ENCODE measurements at regions not wholly inside any gene's neighbourhood (a gene's known extent, or its start where the extent isn't known, plus 50 kb on each side); places are given as distances from the start of the nearest gene placed in this dataset.
A peak's percentile ranks its signal among the peaks of the same experiment; 100 is the strongest.

DNA sequence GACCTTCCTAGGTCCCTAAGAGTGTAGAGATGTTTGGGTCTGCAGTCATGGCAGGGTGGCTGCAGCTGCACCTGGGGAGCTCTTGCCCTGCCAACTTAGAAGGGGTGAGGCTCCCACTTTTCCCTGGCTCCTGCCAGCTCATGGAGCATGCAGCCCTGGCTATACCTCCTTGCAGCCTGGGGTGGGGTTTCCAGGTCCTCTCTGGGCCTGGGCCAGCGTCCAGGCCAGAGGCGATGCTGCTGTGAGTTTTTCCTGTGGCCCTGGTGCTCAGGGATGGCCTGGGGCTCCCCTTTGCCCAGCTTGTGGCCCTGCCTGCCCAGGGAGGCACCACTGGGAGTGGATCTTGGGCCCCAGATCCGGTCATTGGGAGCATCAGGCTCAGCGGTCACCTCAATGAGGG lies 109.8 kb upstream of the FAM180A start:
- DNase-seq (ENCODE audit: low read depth in 1 of 2, low spot score in 1 of 2) (no peak), ATAC-seq (no peak), FAIRE-seq (no peak)
- Histone ChIP-seq H3K27ac (no peak overlapping the region), H3K9me3 (no peaks in the 10 kb centered on the region), H3K4me3 (no peak overlapping the region), H3K4me2 (no peak overlapping the region), H3K4me1 (no peaks in the 10 kb centered on the region)
- ChIA-PET CTCF (interaction anchor here (1.5 kb wide), 1 partner anchor 12 kb away, joined by 6 read pairs; no protein-coding TSS in a partner anchor), POLR2A (no interaction called here)
- WGBS (ENCODE audit: missing lambda C conversion rate), result no CpG with 5 or more reads among the region's 4 CpGs
- TF ChIP-seq FOSL2 (IDR thresholded peaks at IDR 0.05) (no peak), FOSL2 (CRISPR knock-in tag; IDR thresholded peaks at IDR 0.05) (no peak)

DNA sequence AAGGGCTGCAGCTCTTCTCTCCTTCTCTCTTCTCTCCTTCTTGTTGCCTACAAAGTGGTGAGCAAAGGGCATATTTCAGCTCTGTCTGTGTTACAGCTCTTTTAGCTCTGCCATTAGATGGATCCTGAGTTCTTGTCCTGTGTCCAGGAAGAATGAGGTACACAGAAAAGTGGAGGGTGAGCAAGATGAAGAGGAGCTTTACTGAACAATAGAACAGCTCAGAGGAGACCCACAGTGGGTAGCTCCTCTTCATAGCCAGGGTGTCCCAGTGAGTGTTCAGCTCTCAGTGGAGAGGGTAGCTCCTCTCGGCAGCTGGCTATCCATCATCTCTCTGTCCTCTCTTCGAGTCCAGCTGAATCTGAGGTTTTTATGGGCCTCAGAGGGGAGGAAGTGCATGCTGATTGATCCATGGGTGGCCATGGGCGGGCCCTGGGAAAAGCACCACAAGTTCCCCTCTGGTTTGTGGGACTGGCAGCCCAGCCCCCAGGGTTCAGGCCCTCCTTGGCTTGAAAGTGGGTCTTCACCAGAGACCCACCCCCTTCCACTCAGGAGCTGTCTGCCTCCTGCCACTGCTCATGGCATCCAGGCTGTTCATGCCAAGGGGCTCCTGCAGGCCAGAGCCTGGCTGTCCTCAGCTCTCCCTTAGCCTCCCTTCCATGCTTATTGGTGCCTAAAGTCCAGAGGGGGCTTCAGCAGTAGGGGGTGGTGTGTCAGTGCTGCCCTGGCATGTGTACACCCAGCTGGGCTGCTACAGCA lies 109.1 kb upstream of the FAM180A start:
- Histone ChIP-seq H3K4me1 (no peaks in the 10 kb centered on the region), H3K4me2 (no peak overlapping the region), H3K9me3 (no peaks in the 10 kb centered on the region), H3K27ac (no peak overlapping the region), H3K4me3 (no peak overlapping the region)
- CTCF ChIA-PET, result interaction anchor here (1.5 kb wide), 1 partner anchor 13 kb away, joined by 6 read pairs; no protein-coding TSS in a partner anchor
- FAIRE-seq (no peak), ATAC-seq (no peak), DNase-seq (ENCODE audit: low read depth in 1 of 2, low spot score in 1 of 2) (no peak)
- no peak for TF ChIP-seq CBX8 (IDR thresholded peaks at IDR 0.05)
- 32% methylated on average over 3 of the region's 3 CpGs for WGBS (ENCODE audit: missing lambda C conversion rate)
- POLR2A ChIA-PET, result no interaction called here

DNA sequence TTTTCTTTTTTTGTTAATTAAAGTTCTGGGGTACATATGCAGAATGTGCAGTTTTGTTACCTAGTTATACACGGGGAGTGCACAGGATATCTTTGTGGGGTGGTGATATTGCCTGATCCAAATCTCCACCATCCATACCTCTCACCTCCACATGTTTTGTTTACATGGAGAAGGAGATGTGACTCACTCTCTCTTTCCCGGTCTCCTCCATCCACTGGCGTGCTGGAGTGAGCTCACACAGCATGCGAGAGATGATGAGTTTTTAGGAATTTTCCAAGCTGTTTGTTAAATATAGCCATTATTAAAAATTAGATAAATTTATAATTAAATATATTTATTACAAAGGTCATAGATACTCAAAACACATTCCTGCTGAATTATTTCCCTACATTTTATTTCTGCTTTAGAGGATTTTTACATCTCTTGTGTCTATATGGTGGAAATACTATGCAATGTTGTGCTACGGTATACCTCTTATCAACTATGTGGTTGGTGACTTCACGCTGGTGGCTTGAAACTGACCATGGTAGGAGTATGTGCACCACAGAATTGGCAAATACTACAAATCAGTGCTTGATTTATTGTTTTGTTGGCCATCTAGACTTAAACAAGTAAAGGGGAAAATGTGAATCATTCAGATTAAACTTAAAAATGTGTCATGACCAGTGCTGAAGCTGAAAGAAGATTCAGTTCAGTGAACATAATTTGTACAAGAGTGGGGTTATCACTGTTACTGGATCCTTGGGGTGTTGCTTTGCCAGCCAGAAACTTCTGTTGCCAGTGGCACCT lies 107.9 kb upstream of the FAM180A start:
- TF ChIP-seq, protein P1, sequence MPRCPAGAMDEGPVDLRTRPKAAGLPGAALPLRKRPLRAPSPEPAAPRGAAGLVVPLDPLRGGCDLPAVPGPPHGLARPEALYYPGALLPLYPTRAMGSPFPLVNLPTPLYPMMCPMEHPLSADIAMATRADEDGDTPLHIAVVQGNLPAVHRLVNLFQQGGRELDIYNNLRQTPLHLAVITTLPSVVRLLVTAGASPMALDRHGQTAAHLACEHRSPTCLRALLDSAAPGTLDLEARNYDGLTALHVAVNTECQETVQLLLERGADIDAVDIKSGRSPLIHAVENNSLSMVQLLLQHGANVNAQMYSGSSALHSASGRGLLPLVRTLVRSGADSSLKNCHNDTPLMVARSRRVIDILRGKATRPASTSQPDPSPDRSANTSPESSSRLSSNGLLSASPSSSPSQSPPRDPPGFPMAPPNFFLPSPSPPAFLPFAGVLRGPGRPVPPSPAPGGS (IDR thresholded peaks at IDR 0.05), result no peak
- TF ChIP-seq CEBPB (IDR thresholded peaks at IDR 0.05) (no peak), NPAS2 (CRISPR knock-in tag; IDR thresholded peaks at IDR 0.05; ENCODE audit: borderline replicate concordance) (no peak), CHD2 (IDR thresholded peaks at IDR 0.05; ENCODE audit: low read length, partially characterized antibody) (no peak), ZNF302 (CRISPR knock-in tag; IDR thresholded peaks at IDR 0.05) (no peak), BHLHE40 (IDR thresholded peaks at IDR 0.05; ENCODE audit: low read depth, low read length) (no peak), MAZ (IDR thresholded peaks at IDR 0.05; ENCODE audit: borderline replicate concordance, low read depth, low read length) (no peak), NR3C1 (IDR thresholded peaks at IDR 0.05) (no peak), MAX (IDR thresholded peaks at IDR 0.05) (no peak)
- TF ChIP-seq, protein P2, sequence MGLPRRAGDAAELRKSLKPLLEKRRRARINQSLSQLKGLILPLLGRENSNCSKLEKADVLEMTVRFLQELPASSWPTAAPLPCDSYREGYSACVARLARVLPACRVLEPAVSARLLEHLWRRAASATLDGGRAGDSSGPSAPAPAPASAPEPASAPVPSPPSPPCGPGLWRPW (IDR thresholded peaks at IDR 0.05), result no peak
- H3K9me3 ChIP-seq, result no peaks in the 10 kb centered on the region
- no peak overlapping the region for H3K4me3 ChIP-seq
- H3K4me1 ChIP-seq, result no peaks in the 10 kb centered on the region
- WGBS (ENCODE audit: missing lambda C conversion rate), result 22% methylated on average over 6 of the region's 6 CpGs
- ATAC-seq (no peak; a peak in 1 of 6 replicates), FAIRE-seq (no peak), DNase-seq (ENCODE audit: low read depth in 1 of 2, low spot score in 1 of 2) (no peak)
- ChIA-PET POLR2A (no interaction called here), CTCF (interaction anchor here (1.5 kb wide), 1 partner anchor 14 kb away, joined by 6 read pairs; no protein-coding TSS in a partner anchor)
- H3K27ac ChIP-seq, result no peak overlapping the region
- no peak overlapping the region for H3K4me2 ChIP-seq

DNA sequence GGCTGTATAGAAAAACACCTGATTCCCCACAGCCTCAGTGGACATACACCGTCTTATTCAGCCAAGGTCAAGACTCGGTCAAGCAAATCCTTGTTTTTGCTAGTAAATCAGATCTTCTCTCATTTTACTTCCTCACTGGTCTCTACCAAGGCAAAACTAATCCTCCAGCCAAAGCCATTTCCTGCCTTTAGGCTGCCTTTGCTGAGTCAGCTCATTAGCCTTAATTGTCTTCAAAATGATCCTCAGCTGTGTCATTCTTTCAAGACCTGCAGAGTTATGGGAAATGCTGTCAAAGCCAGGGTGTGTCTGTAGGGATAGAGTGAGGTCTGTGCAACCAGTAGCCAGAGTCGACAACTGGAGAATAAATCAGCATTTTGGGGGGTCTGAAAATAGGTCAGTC lies 107.2 kb upstream of the FAM180A start:
- H3K27ac ChIP-seq, result no peak overlapping the region
- 23% methylated on average over 3 of the region's 3 CpGs for WGBS (ENCODE audit: missing lambda C conversion rate)
- no peak for DNase-seq (ENCODE audit: low read depth in 1 of 2, low spot score in 1 of 2)
- H3K4me3 ChIP-seq, result no peak overlapping the region
- no peaks in the 10 kb centered on the region for H3K4me1 ChIP-seq
- FAIRE-seq, result no peak
- no peak for ATAC-seq
- TF ChIP-seq MAFK (IDR thresholded peaks at IDR 0.05; ENCODE audit: partially characterized antibody), result peak; percentile 92
- TF ChIP-seq CBX2 (IDR thresholded peaks at IDR 0.05; ENCODE audit: borderline replicate concordance, low read depth), result no peak
- no peak overlapping the region for H3K4me2 ChIP-seq
- ChIA-PET CTCF (no interaction called here), POLR2A (no interaction called here)
- no peaks in the 10 kb centered on the region for H3K9me3 ChIP-seq

Measured in A549 (cell line).